NOMO-1 treated with dmso at 0.1 percent for 144 hours (cell line): ENCODE measurements at regions not wholly inside any gene's neighbourhood (a gene's known extent, or its start where the extent isn't known, plus 50 kb on each side); places are given as distances from the start of the nearest gene placed in this dataset.

ENCODE experiments used
- DNase-seq: peaks from one replicate; lab custom pipeline; 2025; ENCODE audit not compliant: unreplicated experiment; lab: John Stamatoyannopoulos, UW

DNA sequence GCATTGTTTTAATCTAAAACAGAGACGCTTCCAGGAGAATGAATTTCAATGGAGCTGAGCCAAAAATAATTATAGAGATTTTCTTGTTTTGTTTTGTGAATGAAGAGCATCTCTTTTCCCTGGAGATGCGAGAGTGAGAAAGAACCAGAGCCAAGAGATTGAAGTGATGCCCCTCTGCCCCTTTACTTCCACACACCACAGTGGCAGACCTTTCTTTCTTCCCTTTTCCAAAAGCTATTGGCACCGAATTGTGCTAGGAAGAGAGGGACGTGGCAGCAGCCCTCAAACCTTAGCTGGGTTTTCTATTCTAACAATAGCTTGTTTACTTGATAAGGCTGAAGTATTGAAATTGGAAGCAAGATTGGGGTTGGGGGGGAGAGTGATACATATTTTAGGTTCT is 133.0 kb upstream of the TMEM161B start:
- no peak for DNase-seq

DNA sequence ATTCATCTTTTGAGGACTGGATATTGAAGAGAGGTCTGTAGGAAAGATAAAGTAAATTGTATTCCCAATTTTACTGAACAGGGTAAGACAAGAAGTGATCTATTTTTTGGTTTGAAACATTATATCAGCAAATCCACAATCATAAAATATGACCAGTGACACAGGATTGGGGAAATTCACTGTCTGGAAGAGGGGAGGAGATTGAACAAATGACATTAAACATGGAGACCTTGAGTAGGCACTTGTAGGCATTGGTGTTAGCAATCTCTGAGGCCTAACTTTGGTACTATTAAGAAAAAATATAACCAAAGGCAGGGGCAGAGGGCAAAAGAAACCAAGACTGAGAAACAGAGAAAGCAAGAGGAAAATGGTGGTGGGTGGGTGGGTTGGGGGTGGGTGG is 132.6 kb upstream of the TMEM161B start:
- no peak for DNase-seq

DNA sequence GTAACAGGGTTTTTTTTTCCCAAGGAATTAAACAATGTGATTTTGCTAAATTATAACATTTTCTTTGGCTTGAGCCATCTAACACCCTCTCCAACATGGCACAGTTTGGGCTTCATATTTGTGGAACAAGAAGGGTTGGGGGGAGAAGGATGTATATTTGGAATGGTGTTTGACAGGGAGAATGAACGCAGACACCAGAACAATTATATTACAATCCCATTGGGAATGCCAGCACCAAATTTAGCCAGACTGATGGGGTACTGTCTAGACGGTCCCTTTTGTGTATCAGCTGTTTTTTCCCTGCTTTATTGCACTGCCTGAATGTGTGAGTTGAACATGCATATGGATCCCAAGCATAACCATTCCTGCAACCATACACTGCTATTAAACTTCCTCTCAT is 130.9 kb upstream of the TMEM161B start:
- no peak for DNase-seq

DNA sequence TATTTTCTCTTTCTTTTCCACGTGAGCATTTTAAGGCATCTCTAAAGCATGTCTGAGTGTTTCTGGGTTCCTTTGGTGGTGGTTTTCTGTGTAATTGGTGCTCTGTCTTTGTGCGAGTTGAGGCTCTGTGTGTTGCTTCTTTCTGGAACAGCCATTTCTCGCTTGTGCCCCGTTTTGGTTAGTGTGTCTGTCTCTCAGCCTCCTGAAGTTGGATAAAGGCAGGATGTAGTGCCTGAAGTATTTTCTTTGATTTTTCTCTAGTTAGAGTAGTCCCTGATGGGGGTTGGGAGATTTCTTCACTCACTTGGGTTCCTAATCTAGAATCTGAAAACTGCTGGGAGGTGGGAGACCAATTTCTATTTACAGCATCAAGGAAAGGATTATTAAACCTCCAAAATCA is 129.7 kb upstream of the TMEM161B start:
- no peak for DNase-seq

DNA sequence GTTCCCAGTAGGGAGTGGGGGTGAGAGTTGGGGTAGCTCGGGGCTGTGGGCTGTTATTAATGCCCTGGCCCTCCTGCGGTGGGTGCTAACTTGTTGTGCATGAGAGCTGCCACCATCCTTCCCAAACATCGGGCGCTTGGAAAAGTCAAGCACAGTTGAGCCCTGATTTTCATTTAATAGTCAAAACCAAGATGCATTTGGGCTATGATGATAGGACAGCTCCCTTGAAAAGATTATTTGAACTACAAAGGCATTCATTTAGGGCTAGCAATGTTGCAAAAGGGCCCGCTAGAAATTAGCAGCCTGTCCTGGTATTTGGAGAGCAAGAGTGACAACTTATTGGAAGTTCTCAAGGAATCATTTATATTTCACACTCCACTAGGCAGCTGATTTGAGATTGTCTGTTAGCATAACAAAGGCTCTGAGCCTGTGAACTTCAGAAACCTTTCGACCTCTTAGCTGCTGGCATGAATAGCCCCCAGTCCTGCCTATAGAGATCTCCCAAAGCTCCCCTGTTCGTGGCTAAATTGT is 128.2 kb upstream of the TMEM161B start:
- no peak for DNase-seq

DNA sequence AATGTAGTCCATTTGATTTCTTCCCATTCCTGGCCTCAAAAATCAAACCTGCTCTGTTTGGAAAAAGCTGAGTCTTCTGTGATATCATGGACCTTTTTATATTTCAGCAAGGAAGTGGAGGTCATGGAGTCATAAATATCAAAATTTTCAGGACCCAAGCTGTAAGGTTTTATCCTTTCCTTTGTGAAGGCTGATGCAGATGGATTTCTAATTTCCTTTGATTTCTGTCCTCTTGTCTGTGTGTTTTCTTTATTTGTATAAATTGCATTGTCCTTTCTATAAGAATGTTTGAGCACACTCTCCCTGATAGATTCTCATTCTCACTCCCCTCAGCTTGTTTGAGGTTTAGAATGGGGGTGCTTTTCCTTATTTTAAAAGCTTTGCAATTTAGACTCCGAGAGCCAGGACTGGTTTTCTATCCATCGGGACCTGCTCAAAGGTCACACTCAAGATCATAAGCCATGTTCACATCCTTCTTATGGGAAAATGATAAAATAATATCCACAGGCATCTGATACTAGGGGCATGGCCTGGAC is 127.4 kb upstream of the TMEM161B start:
- DNase-seq, result no peak

DNA sequence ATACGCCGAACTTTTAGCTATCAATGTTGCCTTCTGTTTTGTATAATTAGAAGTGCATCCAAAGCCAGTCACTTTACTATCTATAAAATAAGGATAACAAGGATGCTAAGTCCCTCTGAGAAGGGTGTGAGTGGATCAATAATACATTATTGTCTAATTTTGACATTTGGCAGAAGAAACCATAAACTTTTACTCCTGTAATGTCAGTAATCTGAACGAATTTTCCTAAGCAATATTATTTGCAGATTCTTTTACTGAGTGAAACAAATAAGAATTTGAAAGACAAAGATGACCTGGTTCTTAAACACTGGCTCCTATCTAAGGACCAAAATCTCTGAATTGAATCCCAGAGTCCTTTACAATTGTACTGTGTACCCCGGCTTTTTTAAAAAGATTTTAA is 126.6 kb upstream of the TMEM161B start:
- DNase-seq, result no peak

DNA sequence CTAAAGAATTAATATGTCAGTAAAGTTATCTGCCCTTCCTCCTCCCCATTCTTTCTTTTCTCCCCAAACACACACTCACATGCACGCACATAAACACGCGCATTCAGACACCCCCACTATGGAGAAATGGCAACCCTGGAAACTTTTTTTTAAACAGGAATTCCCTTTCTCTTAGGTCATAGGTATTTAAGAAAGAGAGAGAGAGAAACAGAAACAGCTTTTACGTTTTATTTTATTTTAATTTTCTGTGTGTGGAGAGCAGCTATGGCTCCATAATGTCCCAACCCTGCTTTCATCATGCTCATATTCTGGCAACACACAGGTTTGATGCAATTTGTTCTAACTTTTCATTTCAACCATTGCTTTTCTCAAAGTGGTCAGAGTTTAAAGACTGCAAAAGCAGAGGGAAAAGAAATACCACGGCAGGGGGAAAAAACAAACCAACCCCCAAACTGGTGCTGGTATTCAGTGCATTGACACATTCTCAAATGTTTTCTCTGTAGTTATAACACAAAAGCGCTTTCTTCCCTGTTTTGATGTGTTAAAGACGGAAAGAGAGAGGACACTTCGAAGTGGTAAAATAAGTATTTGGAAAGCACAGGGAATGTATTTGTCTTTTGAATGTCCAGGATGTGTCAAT is 126.0 kb upstream of the TMEM161B start:
- no peak for DNase-seq

DNA sequence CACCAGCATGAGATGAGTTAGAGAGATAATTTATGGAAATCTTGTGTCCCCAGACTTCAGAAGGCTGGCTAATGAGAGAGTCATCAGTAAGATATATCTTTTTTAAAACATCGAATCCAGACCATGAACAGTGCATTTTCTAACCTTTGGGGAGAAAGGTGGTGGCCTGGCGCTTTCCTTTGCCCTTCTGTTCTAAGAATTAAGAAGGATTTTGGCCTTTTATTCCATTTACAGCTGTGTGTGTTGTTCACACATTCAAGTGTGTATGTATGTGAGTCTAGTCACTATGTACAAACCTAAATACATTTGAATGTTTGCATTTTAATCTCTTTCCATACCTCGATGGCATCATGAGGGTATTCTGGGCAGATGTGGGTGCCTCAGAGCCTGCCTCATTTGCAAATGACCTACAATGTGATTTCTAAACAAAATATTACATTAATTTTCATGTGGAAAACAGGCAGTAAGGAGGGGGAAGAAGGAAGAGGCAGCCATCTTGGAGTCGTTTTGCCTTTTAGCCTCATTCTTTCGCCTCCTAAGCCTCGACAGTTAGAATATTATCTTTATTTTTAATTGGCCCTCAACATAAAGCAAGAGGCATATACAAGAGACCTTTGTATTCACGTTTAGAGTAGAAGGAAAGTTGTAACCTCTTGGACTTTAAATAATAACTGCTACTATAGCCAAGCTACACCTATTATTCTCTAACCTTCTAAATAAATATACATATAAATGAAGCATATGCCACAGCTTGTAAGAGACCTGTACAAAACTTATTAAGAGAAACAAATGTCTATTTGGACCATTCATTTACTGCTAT is 125.3 kb upstream of the TMEM161B start:
- DNase-seq, result no peak

DNA sequence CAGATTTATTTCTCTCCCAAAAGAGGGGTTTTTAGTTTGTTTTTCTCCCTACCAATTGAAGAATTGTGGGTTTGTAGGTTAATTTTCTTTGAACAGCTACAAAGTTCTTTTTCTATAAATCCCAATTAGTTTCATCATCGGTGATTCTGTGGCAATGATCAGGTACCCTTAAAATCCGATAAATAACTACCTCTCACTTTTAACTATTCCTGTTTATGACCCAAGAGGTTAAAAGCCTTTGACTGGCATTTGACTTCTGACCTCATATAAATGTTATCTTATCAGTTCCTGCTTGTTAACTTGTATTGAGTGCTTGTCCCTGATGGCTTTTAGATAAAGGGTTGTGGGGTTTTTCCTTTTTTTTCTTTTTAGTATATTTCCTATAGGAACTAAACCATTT is 124.4 kb upstream of the TMEM161B start:
- DNase-seq, result no peak

DNA sequence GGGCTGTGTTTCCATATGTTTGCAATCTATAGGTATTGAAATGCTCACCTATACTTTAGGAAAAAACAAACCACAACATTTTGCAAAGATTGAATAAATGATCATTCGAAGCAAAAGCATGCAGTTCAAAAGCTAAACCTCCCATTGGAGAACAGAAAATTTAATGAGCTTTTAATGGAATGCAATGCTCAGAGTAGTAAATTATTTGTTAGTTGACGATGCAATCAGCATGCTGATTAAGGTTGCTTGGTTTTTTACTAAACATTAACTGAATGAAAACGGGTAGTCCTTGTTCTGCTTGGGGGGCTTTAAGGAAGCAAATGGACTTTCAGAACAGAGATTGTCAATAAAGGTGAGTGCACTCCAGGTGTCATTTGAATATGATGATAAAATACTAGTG is 123.3 kb upstream of the TMEM161B start:
- no peak for DNase-seq

DNA sequence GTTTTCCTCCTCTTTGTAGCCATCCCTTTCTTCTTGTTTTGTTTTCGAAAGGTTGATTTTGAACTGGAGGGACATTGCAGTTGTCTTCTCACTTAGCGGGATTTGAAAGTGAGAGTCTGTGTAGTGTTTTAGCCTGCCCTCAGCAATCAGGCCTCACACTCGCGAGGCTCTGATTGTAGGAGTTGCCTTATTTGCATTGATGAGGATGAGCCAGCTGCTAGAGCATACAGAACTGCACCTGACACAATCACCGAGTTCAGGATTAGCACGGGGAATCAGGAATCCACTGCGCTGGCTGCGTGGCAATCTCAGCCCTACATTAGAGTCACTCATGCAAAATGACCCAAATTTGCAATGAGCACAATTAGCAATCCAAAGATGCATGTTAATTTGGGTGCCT is 122.5 kb upstream of the TMEM161B start:
- DNase-seq, result no peak

DNA sequence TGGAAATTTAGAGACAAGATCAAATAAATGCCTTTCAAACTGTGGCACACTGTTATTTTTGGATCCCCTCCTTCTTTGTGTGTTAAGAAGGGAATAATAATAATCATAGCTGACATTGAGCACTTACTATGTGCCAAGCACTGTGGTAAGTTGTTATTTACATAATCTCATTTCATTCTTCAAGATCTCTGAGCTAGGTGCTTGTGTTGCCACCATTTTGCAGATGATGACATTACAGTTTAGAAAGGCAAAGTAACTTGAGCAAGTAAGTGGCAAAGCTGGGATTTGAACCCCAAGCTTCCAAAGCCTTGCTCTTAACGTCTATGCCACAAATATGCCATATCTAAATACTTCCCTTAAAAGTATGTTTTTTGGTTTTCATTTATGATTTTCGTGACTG is 121.8 kb upstream of the TMEM161B start:
- no peak for DNase-seq

DNA sequence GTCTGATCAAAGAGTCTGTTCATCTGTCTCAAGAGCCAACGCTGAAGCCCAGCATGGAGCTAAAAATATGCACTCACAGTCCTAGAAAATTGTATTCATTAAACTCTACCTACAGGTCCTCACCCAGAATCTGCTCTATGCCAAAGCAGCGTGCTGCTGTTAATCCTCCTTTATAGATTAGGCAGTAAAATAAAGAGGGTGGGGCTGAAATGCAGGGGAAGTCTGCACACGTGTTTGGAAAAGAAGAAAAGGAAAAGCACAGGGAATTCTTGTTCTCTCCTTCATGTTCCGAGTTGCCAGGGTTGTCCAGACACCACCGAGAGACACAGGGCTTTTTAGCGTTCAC is 121.4 kb upstream of the TMEM161B start:
- DNase-seq, result no peak

DNA sequence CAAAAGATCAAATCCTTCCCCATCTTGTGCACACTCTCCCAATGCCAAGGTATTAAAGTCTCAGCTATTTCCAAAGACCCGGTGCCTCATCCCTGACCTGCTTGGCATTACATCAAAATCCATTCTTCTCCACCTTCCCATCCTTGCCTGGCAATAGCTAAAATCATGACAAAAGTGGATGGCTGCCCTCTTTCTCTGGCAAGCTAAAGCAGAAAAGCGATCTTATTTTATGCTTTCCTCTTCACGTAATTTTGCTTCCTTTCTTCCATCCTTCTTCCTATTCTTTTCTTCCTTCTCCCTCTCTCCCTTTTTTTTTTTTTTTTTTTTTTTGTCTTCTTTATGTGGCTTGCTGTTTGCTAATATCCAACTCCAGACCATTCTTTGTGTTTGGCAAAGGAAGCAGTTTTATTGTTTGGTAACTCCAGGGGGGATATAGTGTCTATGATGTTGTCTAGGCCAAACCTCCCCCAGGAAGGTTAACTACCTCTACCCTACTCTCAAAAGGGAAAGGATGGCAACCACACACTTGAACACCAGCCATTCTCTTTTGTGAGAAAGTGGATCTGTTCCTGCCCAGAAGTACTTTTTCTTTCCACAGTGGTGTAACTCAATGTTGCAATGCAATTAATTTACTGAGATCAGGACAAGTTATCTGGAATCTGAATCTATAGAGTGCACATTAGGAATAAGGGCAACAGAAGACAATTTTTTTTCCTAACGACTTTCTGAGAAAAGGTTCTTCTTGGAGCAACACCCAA is 120.9 kb upstream of the TMEM161B start:
- DNase-seq, result no peak

DNA sequence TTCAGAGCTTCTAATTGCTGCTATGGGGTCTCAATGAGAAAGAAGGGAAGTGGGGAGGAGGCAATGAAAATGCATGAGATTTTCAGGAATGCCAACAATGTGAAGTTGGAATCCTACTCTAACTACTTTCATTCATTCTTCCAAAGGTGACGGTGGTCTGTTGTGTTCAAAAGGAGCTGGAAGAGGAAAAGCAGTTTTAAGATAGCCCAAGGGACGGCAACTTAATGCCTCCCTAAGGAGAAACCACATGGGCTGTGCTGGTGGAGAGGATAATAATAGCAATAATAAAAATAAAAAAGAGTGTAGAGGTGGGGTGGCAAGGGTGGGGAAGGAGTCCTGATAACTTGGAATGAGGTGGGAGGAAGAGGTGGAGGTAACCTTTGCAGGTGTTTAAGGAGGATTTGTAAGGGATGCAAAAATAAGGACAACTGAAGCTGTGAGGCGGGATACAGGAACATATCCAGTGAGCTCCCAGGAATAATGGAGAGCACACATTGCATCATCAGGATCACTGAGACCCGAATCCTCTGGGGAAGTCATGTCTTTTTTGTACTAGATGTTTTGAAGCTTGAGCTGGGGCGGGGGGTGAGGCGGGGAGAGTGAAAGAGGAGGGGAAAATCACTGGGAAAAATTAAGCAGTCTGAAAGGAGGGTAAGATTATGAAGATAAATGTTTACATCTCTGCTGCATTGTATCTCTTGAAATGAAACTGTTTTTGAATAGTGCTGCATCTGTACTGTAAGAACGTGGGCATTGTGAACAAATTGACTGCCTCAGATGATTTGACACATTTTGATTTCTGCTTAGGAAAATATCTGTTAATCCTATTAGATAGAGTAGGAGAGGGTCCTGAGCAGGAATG is 120.1 kb upstream of the TMEM161B start:
- DNase-seq, result no peak

DNA sequence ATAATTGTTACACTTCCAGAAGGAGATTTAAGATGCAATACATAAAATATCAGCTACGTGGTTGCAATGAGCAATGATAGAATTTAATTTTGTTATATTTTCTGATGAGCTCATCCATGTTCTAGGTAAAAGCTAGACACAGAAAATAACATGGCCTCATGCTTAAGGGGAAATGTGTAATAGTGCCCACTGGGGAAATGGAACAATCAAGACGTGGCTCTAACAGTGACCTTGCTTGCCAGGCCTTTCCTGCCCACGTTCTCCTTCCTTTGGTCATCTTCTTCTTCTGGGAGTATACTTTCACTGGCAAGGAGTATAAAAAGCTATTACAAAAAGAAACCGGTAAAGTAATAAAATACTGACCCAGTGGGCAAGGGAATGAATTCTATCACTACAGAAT is 116.2 kb upstream of the TMEM161B start:
- DNase-seq, result no peak

DNA sequence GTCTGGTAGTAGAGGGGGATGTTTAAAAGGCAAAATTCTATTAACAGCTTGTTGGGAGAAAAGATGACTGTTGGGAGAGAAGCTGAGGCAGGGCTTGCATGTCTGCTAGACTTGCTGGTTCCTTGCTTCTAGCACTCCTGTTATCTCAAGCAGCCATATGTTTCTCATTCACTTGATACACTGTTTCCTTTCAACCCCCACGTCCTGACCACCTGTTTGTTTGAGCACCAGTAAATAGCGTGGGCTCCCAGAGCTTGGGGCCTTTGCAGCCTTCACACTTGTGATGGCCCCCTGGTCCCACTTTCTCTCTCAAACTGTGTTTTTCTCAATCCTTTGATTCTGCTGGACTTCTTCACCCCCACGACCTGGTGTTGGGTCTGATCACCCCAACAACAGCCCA is 111.7 kb upstream of the TMEM161B start:
- DNase-seq, result no peak

DNA sequence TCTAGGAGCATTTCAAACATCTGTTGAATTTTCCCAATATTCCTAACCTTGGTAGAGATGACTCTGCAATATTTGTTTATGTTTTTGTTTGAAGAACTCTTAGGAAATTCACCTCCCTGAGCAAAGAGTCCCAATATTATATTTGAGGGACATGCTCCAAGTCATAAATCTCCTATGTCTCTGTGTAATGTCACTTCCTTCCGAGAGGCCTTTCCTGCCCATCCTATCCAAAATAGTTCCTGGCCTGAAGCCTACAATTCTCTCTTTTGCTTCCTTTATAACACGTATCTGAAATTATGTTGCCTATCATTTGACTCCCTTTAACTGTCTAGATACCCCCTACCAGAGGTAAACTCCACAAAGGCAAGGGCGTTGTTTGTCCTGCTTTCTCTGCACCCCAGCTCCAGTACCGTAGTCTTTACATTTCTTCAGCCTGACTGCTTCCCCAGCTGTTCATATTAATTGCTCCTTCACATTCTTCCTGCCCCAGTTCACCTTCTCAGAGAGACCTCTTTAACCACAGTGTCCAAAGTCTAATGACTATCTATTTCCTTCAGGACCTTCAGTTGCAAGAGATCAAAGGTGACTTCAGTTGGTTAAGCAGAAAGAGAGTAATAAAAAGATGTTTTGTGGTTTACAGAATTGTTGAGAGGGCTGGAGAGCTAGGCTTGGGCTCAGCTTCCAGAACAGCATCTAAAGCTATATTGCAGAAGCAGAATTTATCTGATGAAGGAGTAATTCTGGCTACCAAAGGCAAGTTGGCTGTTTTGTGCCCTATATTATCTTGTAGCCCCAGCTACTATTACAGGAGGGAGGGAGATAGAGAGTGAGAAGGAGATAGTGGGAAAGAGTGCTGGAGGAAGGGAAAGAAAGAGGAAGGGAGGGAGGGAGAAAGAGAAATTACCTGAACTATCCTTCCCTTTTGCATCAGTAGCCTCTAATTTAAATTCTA is 109.3 kb upstream of the TMEM161B start:
- DNase-seq, result peak; percentile 72

DNA sequence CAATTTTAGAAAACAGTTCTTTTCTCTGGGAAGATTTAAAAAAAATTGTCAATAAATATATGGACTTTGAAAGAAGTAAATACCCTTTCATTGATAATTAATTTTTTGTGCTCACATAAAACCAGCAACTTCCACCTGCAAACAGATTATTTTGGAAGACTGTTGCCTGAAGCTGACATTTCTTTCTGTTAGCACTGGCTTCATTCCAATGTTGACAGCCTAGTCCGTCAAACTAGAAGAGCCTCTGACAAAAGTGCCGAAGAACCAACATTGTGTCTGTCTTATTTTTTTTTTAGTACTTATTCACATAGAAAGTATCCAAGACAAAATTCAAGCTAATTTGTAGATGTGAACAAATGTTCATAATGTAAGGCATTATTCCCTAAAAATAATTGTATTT is 108.6 kb upstream of the TMEM161B start:
- DNase-seq, result no peak
